GM23338 (cell line): ENCODE measurements at regions not wholly inside any gene's neighbourhood (a gene's known extent, or its start where the extent isn't known, plus 50 kb on each side); places are given as distances from the start of the nearest gene placed in this dataset.

Experiments
- ATAC-seq: fragments of 200-7000 bp; cut with Tn5 transposase; 3 replicates; pipeline ENCODE4 v1.9.1; 2020
- DNase-seq: peaks from one replicate; pipeline ENCODE4 v3.0.0-alpha.2; 2015; ENCODE audit warnings: low spot score
- H2AFZ ChIP-seq: fragments of 200-600 bp; sonication (generic); 2 replicates; pipeline ENCODE4 v1.8.0; 2016; ENCODE audit warnings: antibody characterized with exemption, mild to moderate bottlenecking, moderate library complexity
- H3F3A ChIP-seq: fragments of 200-600 bp; sonication (generic); replicated peaks from 2 replicates; pipeline ENCODE4 v1.8.0; 2017; ENCODE audit warnings: antibody characterized with exemption, mixed run types, low read depth
- H3K27ac ChIP-seq: fragments of 200-600 bp; sonication (generic); 2 replicates; pipeline ENCODE4 v1.6.1; 2016; ENCODE audit warnings: low read depth
- H3K27me3 ChIP-seq: fragments of 200-600 bp; sonication (generic); 2 replicates; pipeline ENCODE4 v1.8.0; 2016; ENCODE audit warnings: mild to moderate bottlenecking, mixed run types, moderate library complexity; ENCODE audit not compliant: insufficient read depth
- H3K36me3 ChIP-seq: fragments of 200-600 bp; sonication (generic); 2 replicates; pipeline ENCODE4 v1.8.0; 2016; ENCODE audit warnings: mild to moderate bottlenecking; ENCODE audit not compliant: insufficient read depth
- H3K4me1 ChIP-seq: fragments of 200-600 bp; sonication (generic); 2 replicates; pipeline ENCODE4 v1.8.0; 2016; ENCODE audit warnings: mild to moderate bottlenecking, moderate library complexity; ENCODE audit not compliant: insufficient read depth
- H3K4me2 ChIP-seq: fragments of 200-600 bp; sonication (generic); 2 replicates; pipeline ENCODE4 v1.7.1; 2017; ENCODE audit warnings: mixed run types
- H3K4me3 ChIP-seq: fragments of 200-600 bp; sonication (generic); 2 replicates; pipeline ENCODE4 v1.6.1; 2016; ENCODE audit warnings: mixed run types
- H3K79me2 ChIP-seq: fragments of 200-600 bp; sonication (generic); replicated peaks from 2 replicates; pipeline ENCODE4 v1.8.0; 2017; ENCODE audit warnings: mild to moderate bottlenecking; ENCODE audit not compliant: insufficient read depth
- H3K9me2 ChIP-seq: fragments of 200-600 bp; sonication (generic); 2 replicates; pipeline ENCODE4 v1.8.0; 2017; ENCODE audit not compliant: insufficient read depth
- H4K20me1 ChIP-seq: fragments of 200-600 bp; sonication (generic); replicated peaks from 2 replicates; pipeline ENCODE4 v1.8.0; 2017; ENCODE audit warnings: mild to moderate bottlenecking; ENCODE audit not compliant: insufficient read depth
- H3K27ac Mint-ChIP-seq: 2 replicates; pipeline ENCODE4 v1.8.0; 2020; ENCODE audit warnings: inconsistent platforms, mild to moderate bottlenecking, moderate library complexity, mixed read lengths
- H3K27me3 Mint-ChIP-seq: 3 replicates; pipeline ENCODE4 v1.8.0; 2022; ENCODE audit warnings: low read depth, mild to moderate bottlenecking, moderate library complexity, mixed read lengths, inconsistent platforms; ENCODE audit not compliant: insufficient read depth, poor library complexity
- H3K36me3 Mint-ChIP-seq: 3 replicates; pipeline ENCODE4 v1.8.0; 2021; ENCODE audit warnings: low read depth, mild to moderate bottlenecking, inconsistent platforms, moderate library complexity, mixed read lengths
- H3K4me1 Mint-ChIP-seq: 3 replicates; pipeline ENCODE4 v1.8.0; 2020; ENCODE audit warnings: mild to moderate bottlenecking, inconsistent platforms, mixed read lengths
- H3K4me3 Mint-ChIP-seq: 3 replicates; pipeline ENCODE4 v1.8.0; 2021; ENCODE audit warnings: moderate library complexity, mild to moderate bottlenecking, inconsistent platforms, mixed read lengths
- H3K9me3 Mint-ChIP-seq: 3 replicates; pipeline ENCODE4 v1.8.0; 2020; ENCODE audit warnings: moderate library complexity, mild to moderate bottlenecking, inconsistent platforms, mixed read lengths
- EZH2 ChIP-seq: fragments of 200-600 bp; sonication (generic); IDR thresholded peaks from one replicate; pipeline ENCODE4 v1.8.0; 2017; ENCODE audit warnings: antibody characterized with exemption, mild to moderate bottlenecking, low read depth; ENCODE audit not compliant: unreplicated experiment
- JUNB ChIP-seq: IDR thresholded peaks from one replicate; pipeline ENCODE4 v1.6.1; 2016; ENCODE audit warnings: antibody characterized with exemption; ENCODE audit not compliant: unreplicated experiment
- STAT1 ChIP-seq: IDR thresholded peaks from one replicate; pipeline ENCODE4 v1.6.1; 2016; ENCODE audit warnings: antibody characterized with exemption; ENCODE audit not compliant: unreplicated experiment
- TF ChIP-seq, protein P1 (sequence below): fragments of 250-450 bp; sonication (Bioruptor Pico); IDR thresholded peaks from 2 replicates; pipeline ENCODE4 v1.5.0; 2020; ENCODE audit warnings: mild to moderate bottlenecking, moderate library complexity
- TF ChIP-seq, protein P2 (sequence below): IDR thresholded peaks from one replicate; pipeline ENCODE4 v1.6.1; 2018; ENCODE audit warnings: antibody characterized with exemption; ENCODE audit not compliant: unreplicated experiment
- TF ChIP-seq, protein P3 (sequence below): IDR thresholded peaks from 2 replicates; pipeline ENCODE4 v1.6.1; 2016; ENCODE audit warnings: antibody characterized with exemption
- TF ChIP-seq, protein P4 (sequence below), 2 experiments: fragments of 200-600 bp in 1 of 2; sonication (generic) in 1 of 2; conservative IDR thresholded peaks; 2 replicates each; pipeline versions ENCODE4 v1.5.1 to v1.6.1; 2016 to 2017; ENCODE audit warnings: antibody characterized with exemption in 2 of 2, low read depth in 2 of 2, mild to moderate bottlenecking in 2 of 2, moderate library complexity in 1 of 2

DNA sequence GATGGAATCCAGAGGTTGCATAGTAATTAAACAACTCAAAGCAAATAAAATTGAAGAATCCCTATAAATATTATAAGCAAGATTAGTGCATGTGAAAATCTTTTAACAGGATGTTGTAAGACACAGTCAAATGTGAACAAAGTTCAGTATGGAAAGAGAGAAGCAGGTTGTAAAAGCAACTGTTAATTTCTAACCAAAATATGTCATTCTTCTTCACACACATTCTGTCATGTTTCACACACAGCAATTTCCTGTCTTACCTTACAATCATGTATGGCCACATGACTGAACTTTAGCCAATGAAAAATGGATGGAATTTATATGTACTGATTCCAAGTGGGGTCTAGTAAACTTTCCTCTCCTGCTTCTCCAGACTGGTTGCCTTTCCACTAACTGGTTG lies 527.7 kb upstream of the TMPRSS15 start:
- Histone ChIP-seq H3K4me3 (no peak overlapping the region), H3F3A (no peaks in the 10 kb centered on the region), H4K20me1 (no peaks in the 10 kb centered on the region), H3K79me2 (no peaks in the 10 kb centered on the region), H3K4me2 (no peak overlapping the region), H3K27ac (no peak overlapping the region), H3K9me2 (no peaks in the 10 kb centered on the region), H3K27me3 (no peaks in the 10 kb centered on the region), H3K36me3 (no peaks in the 10 kb centered on the region), H3K4me1 (no peaks in the 10 kb centered on the region), H2AFZ (no peak overlapping the region)
- H3K36me3 Mint-ChIP-seq: no peaks in the 10 kb centered on the region
- ATAC-seq (no peak), DNase-seq (no peak)
- TF ChIP-seq STAT1: no peak
- TF ChIP-seq, protein P1, sequence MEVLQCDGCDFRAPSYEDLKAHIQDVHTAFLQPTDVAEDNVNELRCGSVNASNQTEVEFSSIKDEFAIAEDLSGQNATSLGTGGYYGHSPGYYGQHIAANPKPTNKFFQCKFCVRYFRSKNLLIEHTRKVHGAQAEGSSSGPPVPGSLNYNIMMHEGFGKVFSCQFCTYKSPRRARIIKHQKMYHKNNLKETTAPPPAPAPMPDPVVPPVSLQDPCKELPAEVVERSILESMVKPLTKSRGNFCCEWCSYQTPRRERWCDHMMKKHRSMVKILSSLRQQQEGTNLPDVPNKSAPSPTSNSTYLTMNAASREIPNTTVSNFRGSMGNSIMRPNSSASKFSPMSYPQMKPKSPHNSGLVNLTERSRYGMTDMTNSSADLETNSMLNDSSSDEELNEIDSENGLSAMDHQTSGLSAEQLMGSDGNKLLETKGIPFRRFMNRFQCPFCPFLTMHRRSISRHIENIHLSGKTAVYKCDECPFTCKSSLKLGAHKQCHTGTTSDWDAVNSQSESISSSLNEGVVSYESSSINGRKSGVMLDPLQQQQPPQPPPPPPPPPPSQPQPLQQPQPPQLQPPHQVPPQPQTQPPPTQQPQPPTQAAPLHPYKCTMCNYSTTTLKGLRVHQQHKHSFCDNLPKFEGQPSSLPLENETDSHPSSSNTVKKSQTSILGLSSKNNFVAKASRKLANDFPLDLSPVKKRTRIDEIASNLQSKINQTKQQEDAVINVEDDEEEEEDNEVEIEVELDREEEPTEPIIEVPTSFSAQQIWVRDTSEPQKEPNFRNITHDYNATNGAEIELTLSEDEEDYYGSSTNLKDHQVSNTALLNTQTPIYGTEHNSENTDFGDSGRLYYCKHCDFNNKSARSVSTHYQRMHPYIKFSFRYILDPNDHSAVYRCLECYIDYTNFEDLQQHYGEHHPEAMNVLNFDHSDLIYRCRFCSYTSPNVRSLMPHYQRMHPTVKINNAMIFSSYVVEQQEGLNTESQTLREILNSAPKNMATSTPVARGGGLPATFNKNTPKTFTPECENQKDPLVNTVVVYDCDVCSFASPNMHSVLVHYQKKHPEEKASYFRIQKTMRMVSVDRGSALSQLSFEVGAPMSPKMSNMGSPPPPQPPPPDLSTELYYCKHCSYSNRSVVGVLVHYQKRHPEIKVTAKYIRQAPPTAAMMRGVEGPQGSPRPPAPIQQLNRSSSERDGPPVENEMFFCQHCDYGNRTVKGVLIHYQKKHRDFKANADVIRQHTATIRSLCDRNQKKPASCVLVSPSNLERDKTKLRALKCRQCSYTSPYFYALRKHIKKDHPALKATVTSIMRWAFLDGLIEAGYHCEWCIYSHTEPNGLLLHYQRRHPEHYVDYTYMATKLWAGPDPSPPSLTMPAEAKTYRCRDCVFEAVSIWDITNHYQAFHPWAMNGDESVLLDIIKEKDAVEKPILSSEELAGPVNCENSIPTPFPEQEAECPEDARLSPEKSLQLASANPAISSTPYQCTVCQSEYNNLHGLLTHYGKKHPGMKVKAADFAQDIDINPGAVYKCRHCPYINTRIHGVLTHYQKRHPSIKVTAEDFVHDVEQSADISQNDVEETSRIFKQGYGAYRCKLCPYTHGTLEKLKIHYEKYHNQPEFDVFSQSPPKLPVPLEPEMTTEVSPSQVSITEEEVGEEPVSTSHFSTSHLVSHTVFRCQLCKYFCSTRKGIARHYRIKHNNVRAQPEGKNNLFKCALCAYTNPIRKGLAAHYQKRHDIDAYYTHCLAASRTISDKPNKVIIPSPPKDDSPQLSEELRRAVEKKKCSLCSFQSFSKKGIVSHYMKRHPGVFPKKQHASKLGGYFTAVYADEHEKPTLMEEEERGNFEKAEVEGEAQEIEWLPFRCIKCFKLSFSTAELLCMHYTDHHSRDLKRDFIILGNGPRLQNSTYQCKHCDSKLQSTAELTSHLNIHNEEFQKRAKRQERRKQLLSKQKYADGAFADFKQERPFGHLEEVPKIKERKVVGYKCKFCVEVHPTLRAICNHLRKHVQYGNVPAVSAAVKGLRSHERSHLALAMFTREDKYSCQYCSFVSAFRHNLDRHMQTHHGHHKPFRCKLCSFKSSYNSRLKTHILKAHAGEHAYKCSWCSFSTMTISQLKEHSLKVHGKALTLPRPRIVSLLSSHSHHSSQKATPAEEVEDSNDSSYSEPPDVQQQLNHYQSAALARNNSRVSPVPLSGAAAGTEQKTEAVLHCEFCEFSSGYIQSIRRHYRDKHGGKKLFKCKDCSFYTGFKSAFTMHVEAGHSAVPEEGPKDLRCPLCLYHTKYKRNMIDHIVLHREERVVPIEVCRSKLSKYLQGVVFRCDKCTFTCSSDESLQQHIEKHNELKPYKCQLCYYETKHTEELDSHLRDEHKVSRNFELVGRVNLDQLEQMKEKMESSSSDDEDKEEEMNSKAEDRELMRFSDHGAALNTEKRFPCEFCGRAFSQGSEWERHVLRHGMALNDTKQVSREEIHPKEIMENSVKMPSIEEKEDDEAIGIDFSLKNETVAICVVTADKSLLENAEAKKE: no peak
- TF ChIP-seq, protein P2, sequence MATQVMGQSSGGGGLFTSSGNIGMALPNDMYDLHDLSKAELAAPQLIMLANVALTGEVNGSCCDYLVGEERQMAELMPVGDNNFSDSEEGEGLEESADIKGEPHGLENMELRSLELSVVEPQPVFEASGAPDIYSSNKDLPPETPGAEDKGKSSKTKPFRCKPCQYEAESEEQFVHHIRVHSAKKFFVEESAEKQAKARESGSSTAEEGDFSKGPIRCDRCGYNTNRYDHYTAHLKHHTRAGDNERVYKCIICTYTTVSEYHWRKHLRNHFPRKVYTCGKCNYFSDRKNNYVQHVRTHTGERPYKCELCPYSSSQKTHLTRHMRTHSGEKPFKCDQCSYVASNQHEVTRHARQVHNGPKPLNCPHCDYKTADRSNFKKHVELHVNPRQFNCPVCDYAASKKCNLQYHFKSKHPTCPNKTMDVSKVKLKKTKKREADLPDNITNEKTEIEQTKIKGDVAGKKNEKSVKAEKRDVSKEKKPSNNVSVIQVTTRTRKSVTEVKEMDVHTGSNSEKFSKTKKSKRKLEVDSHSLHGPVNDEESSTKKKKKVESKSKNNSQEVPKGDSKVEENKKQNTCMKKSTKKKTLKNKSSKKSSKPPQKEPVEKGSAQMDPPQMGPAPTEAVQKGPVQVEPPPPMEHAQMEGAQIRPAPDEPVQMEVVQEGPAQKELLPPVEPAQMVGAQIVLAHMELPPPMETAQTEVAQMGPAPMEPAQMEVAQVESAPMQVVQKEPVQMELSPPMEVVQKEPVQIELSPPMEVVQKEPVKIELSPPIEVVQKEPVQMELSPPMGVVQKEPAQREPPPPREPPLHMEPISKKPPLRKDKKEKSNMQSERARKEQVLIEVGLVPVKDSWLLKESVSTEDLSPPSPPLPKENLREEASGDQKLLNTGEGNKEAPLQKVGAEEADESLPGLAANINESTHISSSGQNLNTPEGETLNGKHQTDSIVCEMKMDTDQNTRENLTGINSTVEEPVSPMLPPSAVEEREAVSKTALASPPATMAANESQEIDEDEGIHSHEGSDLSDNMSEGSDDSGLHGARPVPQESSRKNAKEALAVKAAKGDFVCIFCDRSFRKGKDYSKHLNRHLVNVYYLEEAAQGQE: no peak
- TF ChIP-seq, protein P3, sequence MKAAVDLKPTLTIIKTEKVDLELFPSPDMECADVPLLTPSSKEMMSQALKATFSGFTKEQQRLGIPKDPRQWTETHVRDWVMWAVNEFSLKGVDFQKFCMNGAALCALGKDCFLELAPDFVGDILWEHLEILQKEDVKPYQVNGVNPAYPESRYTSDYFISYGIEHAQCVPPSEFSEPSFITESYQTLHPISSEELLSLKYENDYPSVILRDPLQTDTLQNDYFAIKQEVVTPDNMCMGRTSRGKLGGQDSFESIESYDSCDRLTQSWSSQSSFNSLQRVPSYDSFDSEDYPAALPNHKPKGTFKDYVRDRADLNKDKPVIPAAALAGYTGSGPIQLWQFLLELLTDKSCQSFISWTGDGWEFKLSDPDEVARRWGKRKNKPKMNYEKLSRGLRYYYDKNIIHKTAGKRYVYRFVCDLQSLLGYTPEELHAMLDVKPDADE: no peak
- no peak for TF ChIP-seq EZH2
- TF ChIP-seq JUNB: no peak
- TF ChIP-seq, protein P4, sequence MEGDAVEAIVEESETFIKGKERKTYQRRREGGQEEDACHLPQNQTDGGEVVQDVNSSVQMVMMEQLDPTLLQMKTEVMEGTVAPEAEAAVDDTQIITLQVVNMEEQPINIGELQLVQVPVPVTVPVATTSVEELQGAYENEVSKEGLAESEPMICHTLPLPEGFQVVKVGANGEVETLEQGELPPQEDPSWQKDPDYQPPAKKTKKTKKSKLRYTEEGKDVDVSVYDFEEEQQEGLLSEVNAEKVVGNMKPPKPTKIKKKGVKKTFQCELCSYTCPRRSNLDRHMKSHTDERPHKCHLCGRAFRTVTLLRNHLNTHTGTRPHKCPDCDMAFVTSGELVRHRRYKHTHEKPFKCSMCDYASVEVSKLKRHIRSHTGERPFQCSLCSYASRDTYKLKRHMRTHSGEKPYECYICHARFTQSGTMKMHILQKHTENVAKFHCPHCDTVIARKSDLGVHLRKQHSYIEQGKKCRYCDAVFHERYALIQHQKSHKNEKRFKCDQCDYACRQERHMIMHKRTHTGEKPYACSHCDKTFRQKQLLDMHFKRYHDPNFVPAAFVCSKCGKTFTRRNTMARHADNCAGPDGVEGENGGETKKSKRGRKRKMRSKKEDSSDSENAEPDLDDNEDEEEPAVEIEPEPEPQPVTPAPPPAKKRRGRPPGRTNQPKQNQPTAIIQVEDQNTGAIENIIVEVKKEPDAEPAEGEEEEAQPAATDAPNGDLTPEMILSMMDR (conservative IDR thresholded peaks at IDR 0.05; ENCODE audit: low read depth in 2 of 2): no peak
- no peaks in the 10 kb centered on the region; the same call in 2 of the 3 replicates for H3K9me3 Mint-ChIP-seq
- no peaks in the 10 kb centered on the region for H3K27me3 Mint-ChIP-seq
- H3K27ac Mint-ChIP-seq: no peak overlapping the region
- H3K4me3 Mint-ChIP-seq: no peak overlapping the region
- peaks cover 2% of the 10 kb centered on the region; the same call in 2 of the 3 replicates for H3K4me1 Mint-ChIP-seq
